OCI-LY7 (cell line): ENCODE measurements at regions not wholly inside any gene's neighbourhood (a gene's known extent, or its start where the extent isn't known, plus 50 kb on each side); places are given as distances from the start of the nearest gene placed in this dataset.

Experiments used
- EZH2phosphoT487 ChIP-seq: fragments of 200-600 bp; sonication (generic); IDR thresholded peaks from 2 replicates; pipeline ENCODE4 v1.6.1; 2018; ENCODE audit warnings: low read depth, borderline replicate concordance, mild to moderate bottlenecking, mixed run types, antibody characterized with exemption, low read length, moderate library complexity, mixed read lengths
- TF ChIP-seq, protein P1 (sequence below): fragments of 200-600 bp; sonication (generic); conservative IDR thresholded peaks from 2 replicates; pipeline ENCODE4 v1.5.1; 2014; ENCODE audit warnings: mild to moderate bottlenecking, antibody characterized with exemption, low read length, moderate library complexity, mixed read lengths

DNA sequence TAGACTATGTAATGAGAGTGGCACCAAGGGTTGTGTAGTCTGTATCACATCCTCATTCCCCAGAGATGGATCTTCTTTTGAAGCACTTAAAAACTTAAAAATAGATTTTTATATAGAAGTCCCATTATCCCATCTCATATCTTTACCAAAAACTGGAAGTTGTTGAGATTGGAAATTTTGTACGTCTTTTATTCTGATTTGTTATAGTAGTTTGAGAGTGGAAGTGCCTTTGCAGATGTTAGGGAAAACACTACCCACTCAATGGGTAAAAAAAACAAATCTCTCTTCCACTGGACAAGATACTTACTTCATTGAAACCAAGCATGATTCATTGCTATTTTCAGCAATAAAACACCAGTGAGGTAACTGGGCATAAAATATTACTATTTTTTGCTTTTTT, 184.4 kb downstream of the MACC1 start:
- no peak for TF ChIP-seq EZH2phosphoT487
- TF ChIP-seq, protein P1, sequence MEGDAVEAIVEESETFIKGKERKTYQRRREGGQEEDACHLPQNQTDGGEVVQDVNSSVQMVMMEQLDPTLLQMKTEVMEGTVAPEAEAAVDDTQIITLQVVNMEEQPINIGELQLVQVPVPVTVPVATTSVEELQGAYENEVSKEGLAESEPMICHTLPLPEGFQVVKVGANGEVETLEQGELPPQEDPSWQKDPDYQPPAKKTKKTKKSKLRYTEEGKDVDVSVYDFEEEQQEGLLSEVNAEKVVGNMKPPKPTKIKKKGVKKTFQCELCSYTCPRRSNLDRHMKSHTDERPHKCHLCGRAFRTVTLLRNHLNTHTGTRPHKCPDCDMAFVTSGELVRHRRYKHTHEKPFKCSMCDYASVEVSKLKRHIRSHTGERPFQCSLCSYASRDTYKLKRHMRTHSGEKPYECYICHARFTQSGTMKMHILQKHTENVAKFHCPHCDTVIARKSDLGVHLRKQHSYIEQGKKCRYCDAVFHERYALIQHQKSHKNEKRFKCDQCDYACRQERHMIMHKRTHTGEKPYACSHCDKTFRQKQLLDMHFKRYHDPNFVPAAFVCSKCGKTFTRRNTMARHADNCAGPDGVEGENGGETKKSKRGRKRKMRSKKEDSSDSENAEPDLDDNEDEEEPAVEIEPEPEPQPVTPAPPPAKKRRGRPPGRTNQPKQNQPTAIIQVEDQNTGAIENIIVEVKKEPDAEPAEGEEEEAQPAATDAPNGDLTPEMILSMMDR = no peak
